IPS-18c (cell line): ENCODE measurements at regions not wholly inside any gene's neighbourhood (a gene's known extent, or its start where the extent isn't known, plus 50 kb on each side); places are given as distances from the start of the nearest gene placed in this dataset.

ENCODE experiments used
- H3K4me3 ChIP-seq: 2 replicates; pipeline ENCODE4 v1.7.0; 2013; ENCODE audit warnings: low read depth, mild to moderate bottlenecking, low read length, moderate library complexity; ENCODE audit not compliant: insufficient read depth
- H3K9me3 ChIP-seq: one replicate; pipeline ENCODE4 v1.6.1; 2013; ENCODE audit warnings: mild to moderate bottlenecking, low read length, moderate library complexity; ENCODE audit not compliant: control insufficient read depth, insufficient read depth

DNA sequence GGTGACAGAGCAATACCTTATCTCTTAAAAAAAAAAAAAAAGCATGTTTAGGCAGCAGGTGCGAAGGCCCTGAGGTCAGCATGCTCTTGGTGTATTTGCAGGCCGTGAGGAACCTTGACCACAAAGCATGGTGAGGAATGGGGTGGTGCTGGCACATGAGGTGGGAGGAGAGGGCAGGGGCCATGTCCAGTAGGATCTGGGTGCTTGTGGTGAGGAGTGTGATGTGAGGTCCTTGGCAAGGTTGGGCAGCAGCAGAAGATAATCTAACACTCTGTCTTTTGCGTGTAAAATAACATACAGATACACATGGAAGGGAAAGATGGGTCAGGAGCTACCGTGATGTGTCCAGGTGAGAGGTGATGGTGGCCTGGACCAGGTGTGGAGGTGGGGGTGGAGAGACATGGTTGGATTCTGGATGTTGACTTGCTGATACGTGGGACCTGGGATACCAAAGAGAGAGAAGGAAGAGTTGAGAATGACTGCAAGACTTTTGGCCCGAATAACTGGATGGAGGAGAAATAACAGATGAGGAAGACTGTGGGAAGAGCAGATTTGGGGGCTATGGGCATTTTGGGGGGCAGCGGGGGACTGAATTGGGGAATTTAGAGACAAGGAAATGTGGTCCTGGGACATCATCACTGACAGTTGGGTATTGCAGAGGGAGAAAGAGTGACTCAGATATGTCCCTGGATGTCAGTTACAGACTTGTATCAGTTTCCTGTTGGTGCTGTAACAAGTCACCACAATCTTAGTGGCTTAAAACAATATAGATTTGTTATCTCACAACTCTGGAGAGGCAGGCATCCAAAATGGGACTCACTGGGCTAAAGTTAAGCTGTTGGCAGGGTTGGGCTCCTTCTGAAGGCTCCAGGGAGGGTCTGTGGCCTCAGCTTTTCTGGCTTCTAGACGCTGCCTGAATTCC is 274.9 kb downstream of the HAPSTR1 start:
- no peak overlapping the region for H3K4me3 ChIP-seq
- H3K9me3 ChIP-seq = peaks cover 2% of the 10 kb centered on the region

DNA sequence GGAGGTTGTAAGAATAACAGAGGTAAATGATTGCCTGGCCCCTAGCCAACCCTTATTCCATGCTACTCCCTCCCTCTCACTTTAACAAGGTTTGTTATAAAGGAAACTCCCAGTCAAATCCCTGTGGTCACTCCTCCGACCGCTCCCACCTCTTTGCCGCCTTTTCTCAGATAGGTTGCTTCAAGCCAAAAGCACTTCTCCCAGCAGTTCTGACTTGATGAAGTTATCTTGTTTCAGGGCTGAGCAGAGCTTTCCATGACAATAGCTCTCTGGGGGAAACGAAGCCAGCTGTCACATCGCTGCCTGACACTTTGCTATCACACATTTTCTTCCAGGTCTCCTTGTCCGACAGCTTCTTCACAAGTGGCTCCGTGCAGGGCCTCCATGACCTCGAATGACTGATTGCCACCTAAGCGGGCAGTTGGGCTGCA is 278.6 kb downstream of the HAPSTR1 start:
- H3K9me3 ChIP-seq = no peaks in the 10 kb centered on the region
- no peak overlapping the region for H3K4me3 ChIP-seq

DNA sequence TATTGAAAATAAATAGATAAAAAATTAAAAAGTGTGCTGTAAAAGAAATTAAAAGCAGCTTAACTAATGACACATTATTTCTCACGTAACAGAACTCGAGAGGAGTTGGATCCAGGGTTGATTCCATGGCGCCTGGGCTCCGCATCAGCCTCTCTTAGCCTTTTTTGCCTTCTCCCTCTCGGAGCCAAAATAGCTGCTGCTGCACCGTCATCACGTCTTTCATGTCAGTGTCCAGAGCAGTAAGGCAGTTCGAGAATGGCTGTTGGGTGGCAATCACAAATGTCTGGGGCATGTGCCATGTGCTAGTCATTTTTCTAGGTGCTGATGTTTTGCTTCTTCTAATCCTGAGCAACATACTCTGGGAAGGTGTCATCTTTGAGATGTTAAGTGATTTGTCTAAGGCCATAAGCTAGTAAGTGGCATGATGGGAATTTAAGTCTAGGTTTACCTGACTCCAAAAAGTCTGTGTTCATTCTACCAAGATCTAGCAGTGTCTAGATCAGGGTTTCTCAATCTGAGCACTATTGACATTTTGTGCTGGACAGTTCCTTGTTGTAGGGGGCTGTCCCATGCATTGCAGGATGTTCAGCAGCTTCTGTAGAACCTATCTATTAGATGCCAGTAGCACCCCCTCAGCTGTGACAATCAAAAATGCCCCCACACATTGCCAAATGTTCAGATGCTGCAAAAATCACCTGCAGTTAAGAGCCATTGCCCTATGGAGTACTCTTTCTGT is 280.4 kb downstream of the HAPSTR1 start:
- Histone ChIP-seq H3K4me3 (no peak overlapping the region), H3K9me3 (no peaks in the 10 kb centered on the region)

DNA sequence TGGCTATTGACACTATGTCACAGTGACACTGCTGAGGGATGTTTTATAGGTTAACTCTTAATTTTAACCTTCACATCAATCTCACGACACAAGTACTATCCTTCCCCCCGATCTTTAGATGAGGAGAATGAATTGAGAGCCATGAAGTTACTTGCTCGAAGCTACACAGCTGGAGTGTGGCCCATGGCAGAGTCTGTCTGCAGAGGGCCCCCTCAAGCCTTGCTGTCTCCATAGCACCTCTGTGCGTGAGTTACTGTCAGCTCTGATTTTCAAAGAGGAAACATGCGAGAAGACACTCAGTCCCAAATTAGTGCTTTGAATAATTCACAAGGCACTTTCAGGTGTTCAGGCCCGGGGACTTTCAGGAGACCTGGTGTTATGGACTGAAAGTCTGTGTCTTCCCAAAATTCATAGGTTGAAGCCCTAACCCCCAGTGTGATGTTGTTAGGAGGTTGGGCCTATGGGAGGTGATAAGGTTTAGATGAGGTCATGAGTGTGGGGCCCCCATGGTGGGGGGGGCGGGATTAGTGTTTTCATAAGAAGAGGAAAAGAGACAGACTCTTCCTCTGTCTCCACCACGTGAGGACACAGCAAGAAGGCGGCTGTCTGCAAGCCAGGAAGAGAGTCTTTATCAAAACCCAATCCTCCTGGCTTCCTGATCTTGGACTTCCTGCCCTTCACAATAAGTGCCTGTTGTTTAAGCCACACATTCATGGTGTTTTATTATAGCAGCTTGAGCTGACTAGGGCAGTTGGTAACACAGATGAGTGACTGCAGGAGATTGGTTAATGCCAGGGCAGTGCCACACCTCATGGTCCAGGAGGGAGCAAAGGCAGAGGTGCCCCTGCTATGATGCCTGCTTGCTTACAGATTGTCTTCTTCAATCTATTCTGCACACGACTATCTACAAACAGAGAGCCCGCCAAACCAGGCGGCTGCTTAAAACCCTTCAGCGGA is 281.8 kb downstream of the HAPSTR1 start:
- no peak overlapping the region for H3K4me3 ChIP-seq
- no peaks in the 10 kb centered on the region for H3K9me3 ChIP-seq

DNA sequence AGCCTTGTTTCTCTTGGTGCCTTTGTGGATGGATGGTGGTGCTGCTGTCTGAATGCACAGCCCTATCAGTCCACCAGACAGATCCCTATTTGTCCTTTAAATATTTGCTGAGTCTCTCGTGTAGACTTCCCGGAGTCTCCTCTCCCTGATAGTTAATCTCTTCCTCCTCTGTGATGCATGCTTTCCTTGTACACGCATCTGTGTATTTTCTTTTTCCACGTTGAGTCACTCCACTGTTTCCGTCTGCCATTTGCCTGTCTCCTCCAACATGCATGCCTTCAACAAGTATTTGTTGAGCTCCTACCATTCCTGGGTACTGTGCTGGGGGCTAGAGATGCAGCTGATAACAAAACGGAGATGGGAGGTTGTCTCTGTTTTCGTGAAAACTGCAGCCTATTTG is 282.6 kb downstream of the HAPSTR1 start:
- Histone ChIP-seq H3K4me3 (no peak overlapping the region), H3K9me3 (no peaks in the 10 kb centered on the region)

DNA sequence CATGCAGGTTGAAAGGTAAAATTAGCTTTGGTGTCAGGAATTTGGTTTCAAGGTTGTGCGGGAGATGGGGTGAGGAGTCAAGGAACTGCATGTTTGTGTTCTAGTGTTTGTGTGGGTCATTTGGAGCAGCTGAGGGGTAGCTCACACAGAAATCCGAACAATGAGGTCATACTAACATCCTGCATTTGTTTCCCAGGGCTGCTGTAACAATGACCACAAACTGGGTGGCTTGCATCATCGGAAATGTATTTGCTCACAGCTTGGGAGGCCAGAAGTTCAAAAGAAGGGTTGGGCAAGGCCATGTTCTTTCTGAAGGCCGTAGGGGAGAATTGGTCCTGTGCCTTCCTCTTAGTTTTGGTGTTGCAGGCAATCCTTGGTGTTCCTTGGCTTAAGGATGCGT is 287.4 kb downstream of the HAPSTR1 start:
- Histone ChIP-seq H3K9me3 (peaks cover 2% of the 10 kb centered on the region), H3K4me3 (no peak overlapping the region)

DNA sequence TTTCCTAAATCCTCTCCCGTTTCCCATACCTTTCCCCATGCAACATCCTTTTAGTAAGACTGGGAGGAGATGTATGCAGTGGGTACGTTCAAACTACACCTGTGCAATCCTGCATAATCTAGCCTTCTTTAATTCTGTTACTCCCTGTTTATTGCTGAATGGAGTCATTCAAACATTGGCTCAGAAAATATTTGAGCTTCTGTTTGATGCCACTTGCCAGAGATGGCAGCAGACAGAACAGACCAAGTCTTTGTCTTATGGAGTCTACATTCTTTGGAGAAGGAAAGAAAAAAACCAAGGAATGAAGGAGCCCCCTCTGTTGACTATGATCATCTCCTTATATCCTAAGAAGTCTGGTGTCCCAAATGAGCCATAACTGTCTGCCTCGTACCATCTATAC is 288.8 kb downstream of the HAPSTR1 start:
- Histone ChIP-seq H3K9me3 (peaks cover 4% of the 10 kb centered on the region), H3K4me3 (no peak overlapping the region)

DNA sequence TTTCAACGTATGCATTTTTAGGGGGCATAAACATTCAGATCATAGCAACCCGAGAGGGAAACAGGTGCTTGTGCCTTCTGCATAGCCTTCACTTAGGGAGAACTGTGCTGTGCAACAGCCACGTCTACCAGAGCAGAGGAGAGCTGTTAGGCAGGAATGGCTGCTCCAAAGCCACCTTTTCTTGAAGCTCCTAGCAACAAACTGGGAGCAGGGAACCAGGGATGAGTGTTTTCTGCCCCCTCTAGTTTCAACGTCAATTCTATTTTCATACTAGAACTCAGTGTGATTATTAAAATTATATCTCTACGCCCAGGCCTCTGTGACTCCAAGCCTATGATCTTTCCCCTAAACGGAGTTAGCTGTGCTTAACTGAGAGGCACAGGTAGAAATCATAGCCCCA is 290.0 kb downstream of the HAPSTR1 start:
- Histone ChIP-seq H3K4me3 (no peak overlapping the region), H3K9me3 (peaks cover 4% of the 10 kb centered on the region)

DNA sequence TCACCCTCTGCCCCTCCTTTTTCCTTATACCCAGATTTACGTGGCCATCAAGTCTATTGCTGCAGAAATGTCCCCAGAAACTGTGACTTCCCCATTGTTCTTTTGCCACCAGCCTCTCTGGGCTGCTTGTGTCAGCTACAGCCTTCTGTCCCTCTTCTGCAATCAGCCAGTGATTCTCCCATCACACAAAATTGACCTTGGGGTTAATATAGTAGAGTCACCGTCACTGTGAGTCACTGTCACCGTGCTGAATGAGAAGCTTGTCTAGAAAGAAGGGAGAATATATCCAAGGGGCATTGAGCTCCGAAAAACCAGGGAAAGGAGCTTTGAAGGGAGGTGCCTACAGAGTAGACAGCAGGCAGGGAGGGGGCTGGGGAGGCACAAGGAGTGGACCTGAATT is 290.5 kb downstream of the HAPSTR1 start:
- H3K4me3 ChIP-seq = no peak overlapping the region
- peaks cover 4% of the 10 kb centered on the region for H3K9me3 ChIP-seq

DNA sequence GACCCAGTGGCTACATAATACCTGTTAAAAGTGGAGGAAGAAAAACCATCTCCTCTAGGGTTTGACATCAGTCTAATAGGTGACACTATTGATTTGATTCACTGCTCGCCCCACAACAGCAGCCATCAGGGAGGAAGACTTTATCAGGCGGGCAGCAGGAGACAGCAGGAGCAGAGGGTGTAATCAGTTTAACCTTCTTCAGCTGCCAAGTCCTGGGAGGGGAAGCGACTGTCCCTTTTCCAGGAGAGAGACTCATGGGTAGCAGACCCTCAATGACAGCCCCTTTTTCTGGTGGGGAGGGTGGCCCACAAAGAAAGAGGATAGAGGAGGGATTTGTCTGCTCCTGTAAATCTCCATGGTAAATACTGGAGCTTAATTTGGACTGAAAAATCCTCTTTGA is 291.8 kb downstream of the HAPSTR1 start:
- Histone ChIP-seq H3K4me3 (no peak overlapping the region), H3K9me3 (peaks cover 4% of the 10 kb centered on the region)

DNA sequence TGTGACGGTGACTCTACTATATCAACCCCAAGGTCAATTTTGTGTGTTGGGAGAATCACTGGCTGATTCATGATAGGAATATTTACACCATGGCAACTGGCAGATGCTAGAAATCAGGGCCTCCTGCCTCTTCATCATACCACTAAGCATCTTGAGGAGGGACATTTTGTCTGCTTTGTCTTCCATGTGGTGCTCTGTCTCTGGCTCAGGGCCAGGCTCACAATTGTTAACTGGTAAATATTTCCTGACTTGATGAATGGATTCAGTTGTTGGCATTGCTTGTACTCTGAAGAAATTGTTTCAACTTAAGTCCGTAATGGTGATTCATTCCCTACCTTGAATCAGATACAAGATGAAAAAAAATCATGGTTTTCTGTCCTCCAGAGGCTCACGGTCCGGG is 292.7 kb downstream of the HAPSTR1 start:
- Histone ChIP-seq H3K4me3 (no peak overlapping the region), H3K9me3 (peaks cover 4% of the 10 kb centered on the region)

DNA sequence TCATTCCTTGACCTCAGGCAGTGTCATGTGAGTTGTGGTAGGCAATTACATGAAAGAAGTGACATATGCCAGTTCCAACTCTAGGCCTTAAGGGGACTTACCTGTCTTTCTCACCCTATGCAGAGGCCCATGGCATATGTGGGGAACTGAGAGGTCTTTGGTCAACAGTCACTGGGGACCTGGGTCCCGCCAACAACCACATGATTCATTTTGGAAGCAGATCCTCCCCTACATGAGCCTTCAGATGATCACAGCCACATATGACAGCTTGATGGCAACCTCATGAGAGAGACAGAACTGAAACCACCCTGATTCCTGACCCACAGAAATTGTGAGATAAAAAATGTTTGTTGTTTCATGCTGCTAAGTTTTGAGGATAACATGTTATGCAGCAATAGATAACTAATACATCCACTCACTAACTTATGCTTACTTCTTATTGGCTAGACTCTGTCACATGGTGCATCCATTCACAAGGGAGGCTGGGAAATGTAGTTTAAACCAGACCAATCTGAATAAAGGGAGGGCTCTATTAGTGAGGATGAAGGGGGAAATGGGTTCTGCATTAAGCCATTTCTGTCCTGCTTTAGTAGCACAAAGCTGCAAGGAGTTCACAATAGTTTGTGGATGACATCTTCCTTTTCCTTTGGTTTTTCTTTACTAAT is 298.2 kb downstream of the HAPSTR1 start:
- Histone ChIP-seq H3K4me3 (no peak overlapping the region), H3K9me3 (no peaks in the 10 kb centered on the region)

DNA sequence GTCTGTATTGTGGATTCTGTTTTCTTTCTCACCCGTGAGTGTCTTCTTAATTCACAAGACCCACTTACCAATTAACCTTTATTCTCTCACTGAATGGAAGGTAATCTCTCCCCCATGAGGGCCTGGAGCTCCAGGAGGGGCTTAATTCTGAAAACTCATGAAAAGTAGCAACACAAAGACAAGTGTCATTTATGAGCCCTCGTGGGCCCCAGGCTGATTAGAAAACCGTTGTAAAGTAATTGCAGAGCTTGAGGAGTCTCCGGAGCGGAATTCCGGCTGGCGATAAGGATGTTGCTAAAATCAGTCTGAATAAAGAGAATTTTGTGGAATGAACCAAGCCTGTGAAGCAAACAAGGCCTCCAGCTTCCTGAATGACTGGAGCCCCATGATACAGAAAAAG is 301.5 kb downstream of the HAPSTR1 start:
- Histone ChIP-seq H3K9me3 (peaks cover 2% of the 10 kb centered on the region), H3K4me3 (no peak overlapping the region)

DNA sequence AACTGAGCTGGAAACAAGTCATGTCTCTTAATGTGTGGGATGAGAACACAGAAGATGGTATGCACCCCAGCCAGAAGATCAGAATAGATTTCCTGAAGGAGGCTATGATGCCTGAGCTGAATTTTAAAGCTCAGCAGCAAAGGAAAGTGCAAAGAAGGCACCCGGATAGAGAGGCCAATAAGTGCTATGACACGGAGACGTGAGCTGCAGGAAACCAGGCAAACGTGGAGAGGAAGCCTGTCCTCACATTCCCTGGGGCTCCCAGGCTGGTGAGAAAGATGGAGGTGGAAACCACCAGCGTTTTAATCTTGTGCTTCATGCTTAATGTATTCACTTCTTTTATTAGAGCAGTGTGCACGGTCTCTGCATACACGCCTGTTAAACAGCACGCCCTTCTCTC is 302.1 kb downstream of the HAPSTR1 start:
- peaks cover 3% of the 10 kb centered on the region for H3K9me3 ChIP-seq

DNA sequence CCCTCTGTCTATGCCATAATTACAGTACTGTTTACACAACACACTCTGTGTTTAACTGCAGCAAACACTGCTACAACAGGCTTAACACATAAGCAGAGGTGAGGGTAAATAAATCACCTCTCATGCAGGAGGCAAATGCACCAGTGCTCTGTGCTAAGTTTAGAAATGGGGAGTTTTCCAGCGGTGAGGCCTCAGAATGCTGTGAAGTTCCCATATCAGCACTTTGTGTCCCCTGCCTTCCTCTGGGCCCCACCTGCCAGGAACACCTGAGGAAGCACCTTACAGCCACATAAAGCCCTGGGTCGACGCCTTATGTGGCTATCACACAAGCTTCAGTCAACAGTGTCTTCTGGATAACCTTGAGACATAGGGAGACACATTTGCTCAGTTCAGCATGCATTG is 304.5 kb downstream of the HAPSTR1 start:
- Histone ChIP-seq H3K9me3 (peaks cover 3% of the 10 kb centered on the region), H3K4me3 (no peak overlapping the region)

More for the DNA sequence above, 302.1 kb downstream of the HAPSTR1 start:
- no peak overlapping the region for H3K4me3 ChIP-seq

DNA sequence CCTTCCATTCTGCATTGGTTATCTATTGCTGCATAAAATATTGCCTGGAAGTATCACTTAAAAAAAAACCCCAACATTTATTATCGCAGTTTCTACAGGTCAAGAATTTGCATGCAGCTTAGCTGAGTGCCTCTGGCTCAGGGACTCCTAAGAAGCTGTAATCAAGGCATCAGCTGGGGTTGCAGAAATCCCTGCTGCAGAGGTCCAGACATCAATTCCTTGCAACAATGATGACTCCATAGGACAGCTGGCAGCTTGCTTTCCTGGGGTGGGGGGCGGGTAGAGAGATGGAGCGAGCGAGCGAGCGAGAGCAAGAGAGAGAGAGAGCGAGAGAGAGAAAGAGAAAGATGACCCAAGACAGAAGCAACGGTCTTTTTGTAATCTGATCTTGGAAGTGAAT is 308.1 kb downstream of the HAPSTR1 start:
- peaks cover 3% of the 10 kb centered on the region for H3K9me3 ChIP-seq
- H3K4me3 ChIP-seq = no peak overlapping the region

DNA sequence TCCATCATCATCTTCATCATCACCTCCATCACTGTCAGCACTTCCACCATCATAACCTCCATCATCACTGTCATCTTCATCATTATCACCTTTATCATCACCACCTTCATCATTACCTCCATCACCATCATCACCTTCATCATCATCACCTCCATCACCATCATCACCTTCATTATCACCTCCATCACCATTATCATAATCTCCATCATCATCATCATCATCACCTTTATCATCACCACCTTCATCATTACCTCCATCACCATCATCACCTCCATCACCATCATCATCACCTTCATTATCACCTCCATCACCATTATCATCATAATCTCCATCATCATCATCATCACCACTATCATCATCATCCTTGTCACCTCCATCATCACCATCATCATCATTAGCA is 309.7 kb downstream of the HAPSTR1 start:
- H3K4me3 ChIP-seq = no peak overlapping the region
- peaks cover 3% of the 10 kb centered on the region for H3K9me3 ChIP-seq
